HL-60 (cell line): ENCODE measurements at regions not wholly inside any gene's neighbourhood (a gene's known extent, or its start where the extent isn't known, plus 50 kb on each side); places are given as distances from the start of the nearest gene placed in this dataset.

Experiments
- DNase-seq, 2 experiments: peaks; one replicate each; pipeline ENCODE4 v3.0.0-alpha.2; 2010 to 2020; ENCODE audit warnings: low read depth in 1 of 2, low spot score in 1 of 2
- H3K27ac ChIP-seq: fragments of 250-450 bp; sonication (Bioruptor Pico); replicated peaks from 2 replicates; pipeline ENCODE4 v1.5.1; 2020; ENCODE audit warnings: mild to moderate bottlenecking, moderate library complexity
- H3K27me3 ChIP-seq: fragments of 250-450 bp; sonication (Bioruptor Pico); 2 replicates; pipeline ENCODE4 v1.5.1; 2021; ENCODE audit warnings: mild to moderate bottlenecking, moderate library complexity; ENCODE audit not compliant: insufficient read depth, poor library complexity, severe bottlenecking
- H3K4me3 ChIP-seq: replicated peaks from 2 replicates; pipeline ENCODE4 v1.5.1; 2011; ENCODE audit warnings: mild to moderate bottlenecking, control low read depth, low read length; ENCODE audit not compliant: insufficient read depth
- CTCF ChIP-seq: IDR thresholded peaks from one replicate; pipeline ENCODE4 v1.5.1; 2011; ENCODE audit warnings: low read length, control low read depth, inconsistent platforms; ENCODE audit not compliant: insufficient read depth
- GABPA ChIP-seq: IDR thresholded peaks from 2 replicates; pipeline ENCODE4 v1.6.1; 2012; ENCODE audit warnings: low read depth
- POLR2AphosphoS5 ChIP-seq: IDR thresholded peaks from 2 replicates; pipeline ENCODE4 v1.6.1; 2012; ENCODE audit warnings: low read depth
- REST ChIP-seq: IDR thresholded peaks from 2 replicates; pipeline ENCODE4 v1.6.1; 2012; ENCODE audit warnings: low read depth; ENCODE audit not compliant: insufficient replicate concordance
- SPI1 ChIP-seq: IDR thresholded peaks from 2 replicates; pipeline ENCODE4 v1.6.1; 2012; ENCODE audit warnings: low read depth, mild to moderate bottlenecking, borderline replicate concordance

- Histone ChIP-seq H3K4me3 (no peak overlapping the region), H3K27me3 (no peaks in the 10 kb centered on the region), H3K27ac (no peak overlapping the region)
- TF ChIP-seq SPI1 = no peak
- no peak for TF ChIP-seq CTCF
- TF ChIP-seq POLR2AphosphoS5 = no peak
- no peak for TF ChIP-seq GABPA
- no peak for TF ChIP-seq REST
- DNase-seq = no peak
Observed at GRCh38 chr4:175346376-175346775, 428.2 kb downstream of the ADAM29 start.

GRCh38 chr4:175350246-175350645 lies 432.1 kb downstream of the ADAM29 start:
- no peak overlapping the region for H3K27ac ChIP-seq
- TF ChIP-seq CTCF (no peak), SPI1 (no peak), REST (no peak), POLR2AphosphoS5 (no peak), GABPA (no peak)
- no peaks in the 10 kb centered on the region for H3K27me3 ChIP-seq
- no peak overlapping the region for H3K4me3 ChIP-seq
- no peak for DNase-seq

GRCh38 chr4:175351473-175351872 lies 433.3 kb downstream of the ADAM29 start:
- TF ChIP-seq CTCF (no peak), GABPA (no peak), SPI1 (no peak), POLR2AphosphoS5 (no peak), REST (no peak)
- no peak for DNase-seq
- Histone ChIP-seq H3K27me3 (no peaks in the 10 kb centered on the region), H3K27ac (no peak overlapping the region), H3K4me3 (no peak overlapping the region)
